Liver (tissue), 8 donors: ENCODE measurements at regions not wholly inside any gene's neighbourhood (a gene's known extent, or its start where the extent isn't known, plus 50 kb on each side); places are given as distances from the start of the nearest gene placed in this dataset.

ENCODE experiments used
- DNase-seq: peaks from one replicate; pipeline ENCODE4 v3.0.0-alpha.2; 2017; ENCODE audit warnings: low spot score
- H3K27ac ChIP-seq, 2 donors: one replicate each; pipeline ENCODE4 v1.7.0; 2013; ENCODE audit warnings: inconsistent platforms in 2 of 2, low read length in 2 of 2, control low read depth in 1 of 2, low read depth in 1 of 2, mild to moderate bottlenecking in 1 of 2
- H3K27me3 ChIP-seq, 4 donors: one replicate each; pipeline versions ENCODE4 v1.6.1 to v1.7.0; 2013; ENCODE audit warnings: low read length in 3 of 4, inconsistent platforms in 1 of 4, mild to moderate bottlenecking in 1 of 4, moderate library complexity in 1 of 4; ENCODE audit not compliant: control insufficient read depth in 4 of 4, insufficient read depth in 4 of 4
- H3K36me3 ChIP-seq, 4 donors: one replicate each; pipeline versions ENCODE4 v1.6.1 to v1.7.0; 2013; ENCODE audit warnings: low read length in 3 of 4, mild to moderate bottlenecking in 3 of 4, low read depth in 1 of 4, moderate library complexity in 1 of 4; ENCODE audit not compliant: control insufficient read depth in 4 of 4, insufficient read depth in 3 of 4
- H3K4me1 ChIP-seq, 4 donors: one replicate each; pipeline versions ENCODE4 v1.6.1 to v1.7.0; 2013; ENCODE audit warnings: low read length in 3 of 4, mild to moderate bottlenecking in 3 of 4, moderate library complexity in 1 of 4; ENCODE audit not compliant: control insufficient read depth in 4 of 4, insufficient read depth in 4 of 4
- H3K4me3 ChIP-seq, 3 donors: one replicate each; pipeline versions ENCODE4 v1.6.1 to v1.7.0; 2013; ENCODE audit warnings: low read length in 3 of 3, control low read depth in 1 of 3, low read depth in 1 of 3, mild to moderate bottlenecking in 1 of 3
- H3K9ac ChIP-seq, 2 donors: one replicate each; pipeline ENCODE4 v1.7.0; 2013; ENCODE audit warnings: low read length in 2 of 2, mild to moderate bottlenecking in 2 of 2, moderate library complexity in 2 of 2, control low read depth in 1 of 2, low read depth in 1 of 2
- H3K9me3 ChIP-seq, 4 donors: one replicate each; pipeline versions ENCODE4 v1.6.1 to v1.7.0; 2013; ENCODE audit warnings: low read length in 3 of 4; ENCODE audit not compliant: control insufficient read depth in 4 of 4
- EGR1 ChIP-seq, 2 donors: IDR thresholded peaks; 2 replicates each; pipeline ENCODE4 v1.6.1; 2016 to 2018; ENCODE audit warnings: antibody characterized with exemption in 2 of 2, low read depth in 2 of 2
- FOXA1 ChIP-seq: IDR thresholded peaks from 2 replicates; pipeline ENCODE4 v1.6.1; 2016; ENCODE audit warnings: antibody characterized with exemption
- FOXA2 ChIP-seq: IDR thresholded peaks from 2 replicates; pipeline ENCODE4 v1.6.1; 2016; ENCODE audit warnings: antibody characterized with exemption
- GABPA ChIP-seq, 2 donors: IDR thresholded peaks in 1 of 2; conservative IDR thresholded peaks in 1 of 2; 2 replicates each; pipeline ENCODE4 v1.6.1; 2016; ENCODE audit warnings: antibody characterized with exemption in 2 of 2, mild to moderate bottlenecking in 1 of 2, moderate library complexity in 1 of 2
- HNF4A ChIP-seq, 2 donors: conservative IDR thresholded peaks; 2 replicates each; pipeline ENCODE4 v1.6.1; 2016; ENCODE audit warnings: antibody characterized with exemption in 2 of 2, mild to moderate bottlenecking in 2 of 2
- HNF4G ChIP-seq: IDR thresholded peaks from 2 replicates; pipeline ENCODE4 v1.6.1; 2016; ENCODE audit warnings: antibody characterized with exemption
- JUND ChIP-seq, 2 donors: IDR thresholded peaks; 2 replicates each; pipeline ENCODE4 v1.6.1; 2016; ENCODE audit warnings: antibody characterized with exemption in 2 of 2
- NR2F2 ChIP-seq: IDR thresholded peaks from 2 replicates; pipeline ENCODE4 v1.6.1; 2016; ENCODE audit warnings: antibody characterized with exemption
- RAD21 ChIP-seq, 2 donors: IDR thresholded peaks; 2 replicates each; pipeline ENCODE4 v1.6.1; 2016; ENCODE audit warnings: antibody characterized with exemption in 2 of 2, mild to moderate bottlenecking in 2 of 2
- RXRA ChIP-seq, 2 donors: IDR thresholded peaks; 2 replicates each; pipeline ENCODE4 v1.6.1; 2017 to 2018; ENCODE audit warnings: antibody characterized with exemption in 2 of 2, mild to moderate bottlenecking in 1 of 2
- SP1 ChIP-seq: IDR thresholded peaks from 2 replicates; pipeline ENCODE4 v1.6.1; 2018; ENCODE audit warnings: antibody characterized with exemption, mild to moderate bottlenecking
- TAF1 ChIP-seq: conservative IDR thresholded peaks from 2 replicates; pipeline ENCODE4 v1.6.1; 2016; ENCODE audit warnings: antibody characterized with exemption, mild to moderate bottlenecking
- YY1 ChIP-seq: IDR thresholded peaks from 2 replicates; pipeline ENCODE4 v1.6.1; 2016; ENCODE audit warnings: antibody characterized with exemption, mild to moderate bottlenecking
- WGBS: extraction: QIAGEN DNeasy Blood & Tissue Kit; methylation state at CpG from one replicate; pipeline ENCODE4 v1.1.7; 2013; 5-methylcytosine and 5-hydroxymethylcytosine counted together
- TF ChIP-seq, protein P1 (sequence below): IDR thresholded peaks from 2 replicates; pipeline ENCODE4 v1.6.1; 2016; ENCODE audit warnings: antibody characterized with exemption
- TF ChIP-seq, protein P2 (sequence below): IDR thresholded peaks from 2 replicates; pipeline ENCODE4 v1.6.1; 2016; ENCODE audit warnings: antibody characterized with exemption, mild to moderate bottlenecking
- TF ChIP-seq, protein P3 (sequence below): fragments of 150-350 bp; IDR thresholded peaks from 2 replicates; pipeline ENCODE4 v1.5.1; 2017; ENCODE audit warnings: improper control_type of control experiment, low read depth, low read length; ENCODE audit not compliant: missing input control
- TF ChIP-seq, protein P4 (sequence below): IDR thresholded peaks from 2 replicates; pipeline ENCODE4 v1.6.1; 2016; ENCODE audit warnings: antibody characterized with exemption
- TF ChIP-seq, protein P5 (sequence below): IDR thresholded peaks from 2 replicates; pipeline ENCODE4 v1.6.1; 2016; ENCODE audit warnings: antibody characterized with exemption
- donor health status: healthy.
- donor health status: healthy.
- donor health status: healthy.
- donor health status: healthy.
- donor health status: healthy.

DNA sequence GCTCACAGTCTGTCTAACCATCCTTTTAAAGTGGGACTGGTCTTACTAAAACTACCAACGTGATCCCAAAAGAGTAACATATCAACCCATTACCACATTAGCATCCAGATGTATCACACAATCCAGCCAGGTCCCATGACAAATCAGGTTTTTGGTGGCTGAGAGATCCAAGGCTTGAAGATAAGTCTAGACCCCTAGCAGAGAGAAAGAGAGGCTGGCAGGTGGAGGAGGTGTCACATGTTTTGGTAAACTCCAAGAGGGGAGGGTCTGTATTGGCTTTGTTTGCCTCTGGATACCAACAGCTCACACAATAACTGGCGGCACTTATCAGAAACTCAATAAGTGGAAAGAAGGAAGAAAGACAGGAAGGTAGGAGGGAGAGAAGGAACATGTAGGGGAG is 357.6 kb downstream of the SS18 start:
- Histone ChIP-seq H3K4me3 (no peak overlapping the region), H3K27ac (no peak overlapping the region), H3K36me3 (no peaks in the 10 kb centered on the region), H3K4me1 (no peaks in the 10 kb centered on the region), H3K9ac (no peak overlapping the region), H3K9me3 (no peaks in the 10 kb centered on the region), H3K27me3 (peaks cover 0 to 4% (median 0%) of the 10 kb centered on the region in 4 donors)
- 36% methylated on average over 2 of the region's 2 CpGs for WGBS
- no peak for DNase-seq
- TF ChIP-seq RAD21 (IDR thresholded peaks at IDR 0.05) (no peak), SP1 (no peak), HNF4A (conservative IDR thresholded peaks at IDR 0.05) (no peak), YY1 (no peak), HNF4G (no peak), EGR1 (IDR thresholded peaks at IDR 0.05; ENCODE audit: low read depth in 2 of 2) (no peak)
- TF ChIP-seq, protein P1, sequence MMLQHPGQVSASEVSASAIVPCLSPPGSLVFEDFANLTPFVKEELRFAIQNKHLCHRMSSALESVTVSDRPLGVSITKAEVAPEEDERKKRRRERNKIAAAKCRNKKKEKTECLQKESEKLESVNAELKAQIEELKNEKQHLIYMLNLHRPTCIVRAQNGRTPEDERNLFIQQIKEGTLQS = no peak
- TF ChIP-seq, protein P2, sequence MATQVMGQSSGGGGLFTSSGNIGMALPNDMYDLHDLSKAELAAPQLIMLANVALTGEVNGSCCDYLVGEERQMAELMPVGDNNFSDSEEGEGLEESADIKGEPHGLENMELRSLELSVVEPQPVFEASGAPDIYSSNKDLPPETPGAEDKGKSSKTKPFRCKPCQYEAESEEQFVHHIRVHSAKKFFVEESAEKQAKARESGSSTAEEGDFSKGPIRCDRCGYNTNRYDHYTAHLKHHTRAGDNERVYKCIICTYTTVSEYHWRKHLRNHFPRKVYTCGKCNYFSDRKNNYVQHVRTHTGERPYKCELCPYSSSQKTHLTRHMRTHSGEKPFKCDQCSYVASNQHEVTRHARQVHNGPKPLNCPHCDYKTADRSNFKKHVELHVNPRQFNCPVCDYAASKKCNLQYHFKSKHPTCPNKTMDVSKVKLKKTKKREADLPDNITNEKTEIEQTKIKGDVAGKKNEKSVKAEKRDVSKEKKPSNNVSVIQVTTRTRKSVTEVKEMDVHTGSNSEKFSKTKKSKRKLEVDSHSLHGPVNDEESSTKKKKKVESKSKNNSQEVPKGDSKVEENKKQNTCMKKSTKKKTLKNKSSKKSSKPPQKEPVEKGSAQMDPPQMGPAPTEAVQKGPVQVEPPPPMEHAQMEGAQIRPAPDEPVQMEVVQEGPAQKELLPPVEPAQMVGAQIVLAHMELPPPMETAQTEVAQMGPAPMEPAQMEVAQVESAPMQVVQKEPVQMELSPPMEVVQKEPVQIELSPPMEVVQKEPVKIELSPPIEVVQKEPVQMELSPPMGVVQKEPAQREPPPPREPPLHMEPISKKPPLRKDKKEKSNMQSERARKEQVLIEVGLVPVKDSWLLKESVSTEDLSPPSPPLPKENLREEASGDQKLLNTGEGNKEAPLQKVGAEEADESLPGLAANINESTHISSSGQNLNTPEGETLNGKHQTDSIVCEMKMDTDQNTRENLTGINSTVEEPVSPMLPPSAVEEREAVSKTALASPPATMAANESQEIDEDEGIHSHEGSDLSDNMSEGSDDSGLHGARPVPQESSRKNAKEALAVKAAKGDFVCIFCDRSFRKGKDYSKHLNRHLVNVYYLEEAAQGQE = no peak
- TF ChIP-seq, protein P3, sequence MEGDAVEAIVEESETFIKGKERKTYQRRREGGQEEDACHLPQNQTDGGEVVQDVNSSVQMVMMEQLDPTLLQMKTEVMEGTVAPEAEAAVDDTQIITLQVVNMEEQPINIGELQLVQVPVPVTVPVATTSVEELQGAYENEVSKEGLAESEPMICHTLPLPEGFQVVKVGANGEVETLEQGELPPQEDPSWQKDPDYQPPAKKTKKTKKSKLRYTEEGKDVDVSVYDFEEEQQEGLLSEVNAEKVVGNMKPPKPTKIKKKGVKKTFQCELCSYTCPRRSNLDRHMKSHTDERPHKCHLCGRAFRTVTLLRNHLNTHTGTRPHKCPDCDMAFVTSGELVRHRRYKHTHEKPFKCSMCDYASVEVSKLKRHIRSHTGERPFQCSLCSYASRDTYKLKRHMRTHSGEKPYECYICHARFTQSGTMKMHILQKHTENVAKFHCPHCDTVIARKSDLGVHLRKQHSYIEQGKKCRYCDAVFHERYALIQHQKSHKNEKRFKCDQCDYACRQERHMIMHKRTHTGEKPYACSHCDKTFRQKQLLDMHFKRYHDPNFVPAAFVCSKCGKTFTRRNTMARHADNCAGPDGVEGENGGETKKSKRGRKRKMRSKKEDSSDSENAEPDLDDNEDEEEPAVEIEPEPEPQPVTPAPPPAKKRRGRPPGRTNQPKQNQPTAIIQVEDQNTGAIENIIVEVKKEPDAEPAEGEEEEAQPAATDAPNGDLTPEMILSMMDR = no peak
- TF ChIP-seq, protein P4, sequence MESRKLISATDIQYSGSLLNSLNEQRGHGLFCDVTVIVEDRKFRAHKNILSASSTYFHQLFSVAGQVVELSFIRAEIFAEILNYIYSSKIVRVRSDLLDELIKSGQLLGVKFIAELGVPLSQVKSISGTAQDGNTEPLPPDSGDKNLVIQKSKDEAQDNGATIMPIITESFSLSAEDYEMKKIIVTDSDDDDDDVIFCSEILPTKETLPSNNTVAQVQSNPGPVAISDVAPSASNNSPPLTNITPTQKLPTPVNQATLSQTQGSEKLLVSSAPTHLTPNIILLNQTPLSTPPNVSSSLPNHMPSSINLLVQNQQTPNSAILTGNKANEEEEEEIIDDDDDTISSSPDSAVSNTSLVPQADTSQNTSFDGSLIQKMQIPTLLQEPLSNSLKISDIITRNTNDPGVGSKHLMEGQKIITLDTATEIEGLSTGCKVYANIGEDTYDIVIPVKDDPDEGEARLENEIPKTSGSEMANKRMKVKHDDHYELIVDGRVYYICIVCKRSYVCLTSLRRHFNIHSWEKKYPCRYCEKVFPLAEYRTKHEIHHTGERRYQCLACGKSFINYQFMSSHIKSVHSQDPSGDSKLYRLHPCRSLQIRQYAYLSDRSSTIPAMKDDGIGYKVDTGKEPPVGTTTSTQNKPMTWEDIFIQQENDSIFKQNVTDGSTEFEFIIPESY = no peak

DNA sequence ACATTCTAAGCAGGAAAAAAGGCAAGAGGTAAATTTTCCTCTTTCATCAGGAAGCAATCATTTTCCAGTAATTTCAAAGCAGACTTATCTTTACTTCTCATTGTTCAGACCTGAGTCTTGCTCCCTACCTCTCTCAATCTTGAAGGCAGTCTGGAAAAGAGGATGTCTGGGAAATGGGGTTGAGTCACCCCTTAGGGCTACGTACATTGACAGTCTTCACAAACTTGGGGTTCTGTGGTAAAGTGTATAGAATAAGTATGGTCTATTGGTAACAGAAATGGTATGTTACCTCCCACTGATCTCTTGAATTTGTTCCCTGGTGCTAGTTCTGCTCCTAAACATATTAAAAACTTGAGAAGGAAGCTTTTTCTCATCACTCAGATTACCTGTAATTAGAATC is 361.3 kb downstream of the SS18 start:
- TF ChIP-seq TAF1 (no peak), JUND (IDR thresholded peaks at IDR 0.05) (no peak), HNF4A (conservative IDR thresholded peaks at IDR 0.05) (no peak), NR2F2 (no peak), FOXA2 (no peak), HNF4G (no peak), FOXA1 (no peak), SP1 (no peak), RAD21 (IDR thresholded peaks at IDR 0.05) (no peak), YY1 (no peak), RXRA (IDR thresholded peaks at IDR 0.05) (no peak), GABPA (IDR thresholded peaks at IDR 0.05 in 1 of 2, conservative IDR thresholded peaks at IDR 0.05 in 1 of 2) (no peak)
- TF ChIP-seq, protein P4 = no peak
- TF ChIP-seq, protein P5, sequence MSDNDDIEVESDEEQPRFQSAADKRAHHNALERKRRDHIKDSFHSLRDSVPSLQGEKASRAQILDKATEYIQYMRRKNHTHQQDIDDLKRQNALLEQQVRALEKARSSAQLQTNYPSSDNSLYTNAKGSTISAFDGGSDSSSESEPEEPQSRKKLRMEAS = no peak
- no peak for DNase-seq
- WGBS = 71% methylated on average over 1 of the region's 1 CpG

More for the DNA sequence above, 361.3 kb downstream of the SS18 start:
- H3K9ac ChIP-seq = no peak overlapping the region
- no peaks in the 10 kb centered on the region for H3K4me1 ChIP-seq
- peaks cover 0 to 3% (median 0%) of the 10 kb centered on the region in 4 donors for H3K27me3 ChIP-seq
- H3K4me3 ChIP-seq = no peak overlapping the region
- no peaks in the 10 kb centered on the region for H3K9me3 ChIP-seq
- H3K36me3 ChIP-seq = no peaks in the 10 kb centered on the region
- H3K27ac ChIP-seq = no peak overlapping the region
